GM18505 (cell line): ENCODE measurements at regions not wholly inside any gene's neighbourhood (a gene's known extent, or its start where the extent isn't known, plus 50 kb on each side); places are given as distances from the start of the nearest gene placed in this dataset.

Experiments
- ATAC-seq: cut with Tn5 transposase; IDR thresholded peaks from one replicate; pipeline ENCODE4 v1.9.1; 2021; ENCODE audit not compliant: unreplicated experiment
- POLR2A ChIP-seq: IDR thresholded peaks from 4 replicates; pipeline ENCODE4 v1.6.1; 2011; ENCODE audit warnings: borderline replicate concordance; ENCODE audit not compliant: insufficient read depth, insufficient read length; ENCODE audit errors: extremely low read depth

DNA sequence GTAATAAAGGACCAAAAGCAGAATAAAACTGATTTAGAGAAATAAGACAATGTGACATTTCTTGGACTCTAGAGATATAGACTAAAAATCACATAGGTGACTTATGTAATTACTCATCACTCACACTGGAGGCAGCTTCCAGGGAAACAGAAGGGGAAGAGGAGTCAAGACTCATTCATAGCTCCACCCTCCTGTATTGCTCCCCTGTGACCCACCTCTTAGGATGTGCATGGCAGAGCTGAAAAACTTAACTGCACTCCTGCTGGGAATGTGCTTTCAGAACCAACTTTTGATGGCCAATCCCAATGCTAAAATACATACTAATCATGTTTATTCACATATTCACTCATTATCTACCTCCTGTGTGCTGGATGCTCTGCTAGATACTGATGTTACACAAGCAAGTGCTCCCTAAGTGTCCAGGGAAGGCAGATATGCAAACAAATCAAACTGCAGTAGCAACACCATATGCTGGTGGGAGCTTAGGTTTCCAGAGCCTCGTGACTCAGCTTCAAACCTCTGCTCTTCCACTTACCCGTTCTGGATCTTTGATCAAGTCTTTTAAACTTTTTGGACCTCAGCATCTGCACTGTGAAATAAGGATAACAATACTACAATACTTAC, 316.1 kb downstream of the GALC start:
- ATAC-seq: no peak
- no peak for TF ChIP-seq POLR2A

DNA sequence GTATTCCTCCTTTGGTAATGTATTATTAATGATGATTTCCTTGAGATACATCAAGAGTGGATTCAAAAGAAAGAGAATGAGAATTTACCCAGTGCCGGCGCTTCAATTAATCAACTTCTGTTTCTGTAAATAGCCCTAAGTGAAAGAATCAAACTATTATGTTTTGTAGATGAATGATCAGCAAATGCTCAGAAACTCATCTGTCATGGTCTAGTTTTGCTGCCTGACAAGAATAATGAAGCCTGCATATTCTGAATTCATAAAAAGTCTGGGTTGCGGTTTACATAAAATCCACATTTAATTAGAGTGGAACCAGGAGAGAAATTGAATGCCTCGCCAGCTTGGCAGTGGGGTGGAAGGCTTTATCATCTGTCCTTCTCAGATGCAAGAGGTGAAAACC, 325.3 kb downstream of the GALC start:
- no peak for ATAC-seq
- no peak for TF ChIP-seq POLR2A

DNA sequence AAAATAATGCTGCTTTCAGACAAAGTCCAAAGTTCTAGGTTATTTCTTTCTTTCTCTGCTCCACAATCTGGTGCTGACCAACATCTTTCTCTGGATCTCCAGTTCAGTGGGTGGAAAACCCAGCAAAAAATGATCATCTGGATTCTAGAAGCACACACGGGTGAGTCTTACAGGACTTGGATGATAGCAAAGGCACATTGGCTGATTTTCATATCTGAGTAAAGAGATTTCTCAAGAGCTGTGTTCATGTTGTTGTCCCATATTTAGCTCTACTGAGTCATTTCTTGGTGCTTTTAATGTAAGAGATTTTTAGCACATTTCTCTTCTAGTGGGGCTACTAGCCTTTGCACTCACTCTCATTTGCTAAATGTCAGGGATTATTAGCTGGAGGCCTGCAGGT, 336.7 kb downstream of the GALC start:
- no peak for TF ChIP-seq POLR2A
- ATAC-seq: no peak

DNA sequence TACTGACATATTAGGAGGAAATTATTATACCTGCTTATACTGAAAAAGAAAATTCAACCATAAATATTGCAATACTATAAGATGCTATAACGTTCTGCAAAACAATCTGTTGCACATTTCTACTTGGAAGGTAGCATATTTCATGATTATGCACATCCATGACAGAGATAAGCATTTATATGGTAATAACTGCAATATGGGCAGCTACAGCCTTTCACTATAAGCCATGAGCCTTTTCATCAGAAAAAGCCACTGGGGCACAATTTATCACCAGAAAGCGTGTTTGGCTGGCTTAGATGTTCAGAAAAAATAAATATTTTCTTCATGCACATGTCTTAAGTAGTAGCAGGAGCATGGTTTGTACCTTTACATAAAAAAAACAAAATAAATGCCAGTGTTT, 340.7 kb downstream of the GALC start:
- no peak for TF ChIP-seq POLR2A

DNA sequence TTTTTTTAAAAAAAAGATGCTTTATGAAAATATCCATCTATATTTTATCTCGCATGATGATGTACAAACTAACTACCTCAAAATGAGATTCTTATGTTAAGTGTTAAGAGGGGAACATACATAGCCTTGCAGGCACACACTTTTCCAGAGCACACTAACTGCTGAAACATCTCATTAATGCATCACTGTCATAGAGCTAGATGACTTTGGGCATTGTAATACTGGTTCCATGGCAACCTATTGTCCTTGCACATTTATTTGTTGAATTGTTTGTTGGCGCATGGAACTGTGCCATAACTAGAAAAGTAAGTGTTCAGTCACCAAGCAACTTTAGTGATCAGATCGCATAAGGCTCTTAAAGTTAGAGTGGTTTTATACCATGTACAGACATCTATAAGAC, 348.3 kb downstream of the GALC start:
- TF ChIP-seq POLR2A: no peak
- ATAC-seq: no peak

More for the DNA sequence above, 340.7 kb downstream of the GALC start:
- no peak for ATAC-seq

DNA sequence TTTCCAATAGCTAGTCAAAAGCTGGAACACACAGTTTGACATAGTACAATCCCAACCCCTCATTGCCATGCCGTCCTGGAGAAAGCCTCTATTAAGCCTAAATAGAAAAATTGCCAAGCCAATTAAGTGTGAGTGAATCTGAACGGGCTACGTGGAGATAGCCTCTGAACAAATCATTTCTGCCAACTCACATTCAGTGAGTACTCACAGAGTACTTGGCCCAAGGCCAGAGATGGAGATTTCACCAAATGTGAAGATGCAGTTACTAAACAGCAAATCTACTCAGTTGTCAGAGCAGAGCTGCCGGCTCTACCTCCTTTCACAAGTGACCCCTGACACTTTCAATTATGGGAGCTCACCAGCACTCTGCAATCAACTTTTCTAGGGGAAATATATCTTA, 350.0 kb downstream of the GALC start:
- TF ChIP-seq POLR2A: no peak
- no peak for ATAC-seq

DNA sequence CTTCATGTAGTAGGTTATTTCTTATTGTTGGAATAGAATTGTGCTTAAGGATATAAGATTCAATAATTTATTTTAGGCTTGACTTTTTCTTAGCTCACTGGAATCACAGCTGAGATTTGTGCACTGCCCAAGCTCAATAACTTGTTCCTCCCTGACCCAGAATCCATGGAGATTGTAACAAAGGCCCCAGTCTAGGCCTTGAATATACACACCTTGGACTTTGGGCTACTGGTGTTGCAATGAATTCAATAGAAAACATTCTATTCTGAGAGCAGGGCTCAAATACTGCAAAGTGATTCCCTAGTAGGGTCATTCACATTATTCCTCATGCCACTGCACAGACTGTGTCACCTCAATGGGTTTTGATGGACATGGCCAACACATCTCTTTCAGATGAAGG, 352.4 kb downstream of the GALC start:
- no peak for ATAC-seq
- no peak for TF ChIP-seq POLR2A

DNA sequence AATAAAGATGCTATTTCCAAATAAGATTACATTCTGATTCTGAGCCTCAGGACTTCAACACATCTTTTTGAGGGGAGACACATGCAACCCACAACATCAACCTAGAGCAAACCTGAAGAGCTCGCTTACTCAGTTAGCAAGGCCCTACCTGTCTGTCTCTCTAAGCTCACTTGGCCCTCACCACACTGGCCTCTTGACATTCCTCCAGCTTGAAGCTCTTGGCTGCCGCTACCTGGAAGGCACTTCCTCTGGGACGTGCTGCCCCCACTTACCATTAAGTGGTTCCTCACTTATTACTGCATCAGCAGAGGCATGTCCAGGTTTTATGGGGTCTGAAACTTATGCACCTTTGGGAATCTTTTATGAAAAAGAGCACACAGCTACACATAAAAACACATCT, 354.8 kb downstream of the GALC start:
- TF ChIP-seq POLR2A: no peak
- ATAC-seq: no peak

DNA sequence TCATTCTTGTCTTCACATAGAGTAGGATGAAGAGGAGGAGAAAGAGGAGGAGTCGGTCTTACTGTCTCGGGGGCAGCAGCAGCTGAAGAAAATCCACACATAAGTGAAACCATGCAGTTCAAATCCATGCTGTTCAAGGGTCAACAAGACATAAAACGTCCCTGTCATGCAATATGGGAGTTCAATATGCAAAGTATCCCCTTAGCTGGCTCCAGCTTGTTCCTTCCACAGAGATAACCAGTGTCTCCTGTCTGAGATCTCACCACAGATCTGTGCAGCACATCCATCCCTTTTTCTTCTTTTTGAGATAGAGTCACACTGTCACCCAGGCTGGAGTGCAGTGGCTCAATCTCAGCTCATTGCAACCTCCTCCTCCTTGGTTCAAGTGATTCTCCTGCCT, 357.5 kb downstream of the GALC start:
- no peak for ATAC-seq

DNA sequence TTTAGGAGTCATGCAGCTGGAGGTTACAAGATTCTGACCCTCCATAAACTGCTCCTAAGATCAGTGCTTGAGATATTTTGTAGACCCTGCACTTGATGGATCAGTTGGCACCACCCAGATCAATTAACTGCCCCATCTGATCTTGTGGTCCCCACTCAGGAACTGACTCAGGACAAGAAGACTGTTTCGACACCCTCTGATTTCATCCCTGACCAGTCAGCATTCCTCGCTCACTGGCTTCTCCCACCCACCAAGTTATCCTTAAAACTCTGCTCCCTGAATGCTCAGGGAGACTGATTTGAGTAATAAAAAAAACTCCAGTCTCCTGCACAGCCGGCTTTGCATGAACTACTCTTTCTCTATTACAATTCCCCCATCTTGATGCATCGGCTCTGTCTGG, 360.2 kb downstream of the GALC start:
- TF ChIP-seq POLR2A: no peak
- no peak for ATAC-seq

More for the DNA sequence above, 357.5 kb downstream of the GALC start:
- no peak for TF ChIP-seq POLR2A

DNA sequence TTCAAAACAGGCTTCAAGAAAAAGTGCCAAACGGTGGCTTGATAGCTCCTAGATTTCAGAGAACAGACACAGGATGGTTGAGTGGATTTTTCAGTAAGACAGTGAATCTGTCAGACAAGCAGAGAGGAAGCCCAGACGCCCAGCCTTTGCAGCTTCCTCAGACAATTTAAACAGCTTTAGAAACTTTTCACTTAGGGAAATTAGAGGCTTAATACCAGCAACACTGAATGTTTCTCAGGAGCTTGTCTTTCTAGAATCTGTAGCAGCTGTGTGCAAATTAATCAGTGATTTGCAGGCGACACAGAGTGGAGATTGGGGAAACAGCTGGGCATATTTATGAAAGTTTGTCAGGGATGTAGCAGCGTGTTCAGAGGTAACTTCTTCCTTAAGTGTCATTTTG, 362.1 kb downstream of the GALC start:
- no peak for TF ChIP-seq POLR2A
- no peak for ATAC-seq

DNA sequence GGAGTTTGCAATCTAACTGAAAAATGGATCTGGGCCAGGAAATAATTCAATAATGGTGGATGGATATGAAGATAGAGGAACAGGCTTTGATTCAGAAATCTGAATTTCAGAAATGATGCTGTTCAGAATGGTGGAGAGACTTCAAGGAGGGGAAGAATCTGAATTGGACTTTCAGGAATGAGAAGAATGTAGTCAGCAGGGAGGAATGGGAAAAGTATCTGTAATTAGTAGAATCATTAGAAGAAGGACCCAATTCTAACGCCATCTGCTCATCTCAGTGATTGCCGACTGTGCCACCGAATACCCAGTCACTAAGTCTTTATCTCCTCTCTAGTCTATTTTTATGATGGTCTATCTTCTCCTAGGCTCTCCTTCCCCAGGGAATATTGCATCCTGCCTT, 363.2 kb downstream of the GALC start:
- no peak for TF ChIP-seq POLR2A
- ATAC-seq: no peak

DNA sequence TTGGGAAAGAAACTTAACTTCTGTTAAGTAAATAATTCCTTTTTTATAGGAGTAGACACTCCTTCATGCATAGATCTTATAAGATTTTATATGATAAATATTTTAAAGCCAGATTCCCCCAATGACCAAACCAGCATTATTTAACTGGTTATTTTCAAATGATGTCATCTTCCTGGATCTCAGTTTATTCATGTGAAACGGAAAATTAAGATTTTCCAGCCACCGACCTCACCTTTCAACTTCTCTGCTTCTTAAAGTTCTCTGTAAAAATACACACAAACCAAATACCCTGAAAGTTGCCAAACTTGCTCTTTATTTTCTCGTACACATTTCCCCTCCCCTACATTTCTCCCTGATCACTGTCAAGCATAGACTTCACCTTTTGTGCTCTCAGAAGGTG, 364.2 kb downstream of the GALC start:
- no peak for TF ChIP-seq POLR2A
- no peak for ATAC-seq

DNA sequence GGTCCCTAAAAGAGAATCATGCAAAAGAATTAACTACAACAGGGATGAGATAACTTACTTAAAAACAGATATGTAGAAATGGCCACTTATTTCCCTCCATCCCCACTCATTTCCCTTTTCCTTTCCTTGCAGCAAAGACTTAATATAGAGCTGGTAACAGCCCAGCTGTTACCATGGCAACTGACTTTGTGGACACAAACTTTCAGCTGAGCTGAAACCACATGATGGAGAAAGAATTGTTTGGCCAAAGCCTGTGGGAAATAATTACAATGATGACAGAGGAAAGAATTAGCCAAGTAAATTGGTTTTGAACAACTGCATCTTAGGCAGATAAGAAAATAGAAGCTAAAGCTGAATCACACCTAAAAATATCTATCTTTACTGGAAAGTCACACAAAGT, 364.9 kb downstream of the GALC start:
- ATAC-seq: no peak
- no peak for TF ChIP-seq POLR2A

DNA sequence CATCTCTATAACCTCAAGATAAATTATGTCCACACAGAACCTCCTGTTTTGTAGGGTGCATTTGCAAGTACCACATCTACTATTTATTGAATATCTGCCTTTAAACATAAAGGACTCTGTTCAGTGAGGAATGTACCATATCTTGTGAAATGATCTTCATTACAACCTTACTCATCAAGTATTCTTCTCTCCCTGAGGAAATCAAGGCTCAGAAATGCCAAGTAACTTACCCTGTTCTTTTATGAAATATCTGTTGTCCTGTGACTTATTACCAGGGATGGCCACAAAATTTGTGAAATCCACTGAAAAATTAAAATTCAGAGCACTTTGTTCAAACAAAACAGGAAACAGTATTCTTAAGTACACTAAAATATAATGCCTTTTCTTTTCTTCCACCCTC, 366.7 kb downstream of the GALC start:
- no peak for TF ChIP-seq POLR2A
- ATAC-seq: no peak
